ENCODE measurements at regions not wholly inside any gene's neighbourhood (a gene's known extent, or its start where the extent isn't known, plus 50 kb on each side); places are given as distances from the start of the nearest gene placed in this dataset.

DNA sequence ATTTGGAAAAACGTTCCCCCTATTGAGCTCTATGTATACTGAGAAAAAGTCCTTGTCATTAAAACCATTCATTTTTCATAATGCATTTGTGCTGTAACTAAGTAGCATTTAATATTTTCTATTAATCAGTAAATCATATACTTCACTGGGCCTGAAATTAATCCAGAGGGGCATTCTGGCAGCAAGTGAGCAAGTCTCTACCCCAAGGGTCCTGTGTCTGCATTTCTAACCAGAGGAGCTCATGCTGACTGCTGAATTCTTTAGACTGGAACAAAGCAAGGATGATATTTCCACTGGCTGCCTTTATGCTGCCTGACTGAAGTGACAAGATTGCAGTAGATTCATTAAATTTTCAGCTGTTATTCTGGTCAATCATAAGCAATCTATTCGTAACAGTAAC lies 246.5 kb downstream of the SLITRK2 start:
- Histone ChIP-seq H3K79me1 (ENCODE audit: low read depth in 1 of 2, low read length in 2 of 2) (no peaks in the 10 kb centered on the region), H3K27ac (ENCODE audit: insufficient read depth, low read length) (no peak overlapping the region), H4K91ac (ENCODE audit: insufficient read depth, low read depth, low read length) (no peak overlapping the region), H3K23ac (ENCODE audit: low read depth, low read length) (no peak overlapping the region), H2BK5ac (ENCODE audit: low read depth, low read length, poor library complexity, severe bottlenecking) (no peak overlapping the region), H3K4me1 (ENCODE audit: control insufficient read depth, insufficient read depth, low read length) (no peaks in the 10 kb centered on the region), H4K5ac (ENCODE audit: low read depth, low read length) (no peak overlapping the region), H3K36me3 (ENCODE audit: control insufficient read depth, insufficient read depth, low read length) (no peaks in the 10 kb centered on the region), H3K18ac (ENCODE audit: low read depth, low read length) (no peak overlapping the region), H3K27me3 (ENCODE audit: control insufficient read depth, insufficient read depth, low read length) (no peaks in the 10 kb centered on the region), H4K20me1 (ENCODE audit: insufficient read depth, low read length) (no peaks in the 10 kb centered on the region), H3K9me1 (ENCODE audit: insufficient read depth, low read length) (no peaks in the 10 kb centered on the region), H3K9ac (ENCODE audit: low read depth, low read length) (no peak overlapping the region), H2AFZ (replicated peaks; ENCODE audit: low read length, poor library complexity) (no peak overlapping the region), H4K8ac (ENCODE audit: low read depth in 2 of 2, low read length in 2 of 2) (no peak overlapping the region), H3K4me2 (ENCODE audit: low read depth, low read length) (no peak overlapping the region), H3K14ac (replicated peaks; ENCODE audit: low read depth, low read length) (no peak overlapping the region), H3K56ac (ENCODE audit: extremely low read depth, insufficient read depth, low read length) (no peak overlapping the region), H2BK120ac (ENCODE audit: low read depth, low read length) (no peak overlapping the region), H2AK5ac (ENCODE audit: low read depth, low read length) (no peak overlapping the region), H3K4me3 (ENCODE audit: insufficient read depth, low read depth, low read length) (no peak overlapping the region), H3K9me3 (ENCODE audit: control insufficient read depth, insufficient read depth, low read length) (0 out of 2 replicates have a peak, but pooled peaks cover 2% of the 10 kb centered on the region), H2BK15ac (ENCODE audit: low read depth, low read length) (no peak overlapping the region), H3K4ac (ENCODE audit: low read depth, low read length) (no peak overlapping the region), H2BK20ac (ENCODE audit: low read depth, low read length) (no peak overlapping the region), H2AK9ac (replicated peaks; ENCODE audit: low read depth, low read length, poor library complexity) (no peak overlapping the region)
- TF ChIP-seq SMC3 (IDR thresholded peaks at IDR 0.05; ENCODE audit: low read depth, low read length): no peak
- TF ChIP-seq RCOR1 (IDR thresholded peaks at IDR 0.05; ENCODE audit: insufficient replicate concordance, low read length): no peak
- TF ChIP-seq CHD1 (IDR thresholded peaks at IDR 0.05; ENCODE audit: low read depth, low read length): no peak
- TF ChIP-seq, protein P1, sequence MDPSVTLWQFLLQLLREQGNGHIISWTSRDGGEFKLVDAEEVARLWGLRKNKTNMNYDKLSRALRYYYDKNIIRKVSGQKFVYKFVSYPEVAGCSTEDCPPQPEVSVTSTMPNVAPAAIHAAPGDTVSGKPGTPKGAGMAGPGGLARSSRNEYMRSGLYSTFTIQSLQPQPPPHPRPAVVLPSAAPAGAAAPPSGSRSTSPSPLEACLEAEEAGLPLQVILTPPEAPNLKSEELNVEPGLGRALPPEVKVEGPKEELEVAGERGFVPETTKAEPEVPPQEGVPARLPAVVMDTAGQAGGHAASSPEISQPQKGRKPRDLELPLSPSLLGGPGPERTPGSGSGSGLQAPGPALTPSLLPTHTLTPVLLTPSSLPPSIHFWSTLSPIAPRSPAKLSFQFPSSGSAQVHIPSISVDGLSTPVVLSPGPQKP (IDR thresholded peaks at IDR 0.05; ENCODE audit: borderline replicate concordance, low read depth, low read length): no peak
- TF ChIP-seq, protein P2, sequence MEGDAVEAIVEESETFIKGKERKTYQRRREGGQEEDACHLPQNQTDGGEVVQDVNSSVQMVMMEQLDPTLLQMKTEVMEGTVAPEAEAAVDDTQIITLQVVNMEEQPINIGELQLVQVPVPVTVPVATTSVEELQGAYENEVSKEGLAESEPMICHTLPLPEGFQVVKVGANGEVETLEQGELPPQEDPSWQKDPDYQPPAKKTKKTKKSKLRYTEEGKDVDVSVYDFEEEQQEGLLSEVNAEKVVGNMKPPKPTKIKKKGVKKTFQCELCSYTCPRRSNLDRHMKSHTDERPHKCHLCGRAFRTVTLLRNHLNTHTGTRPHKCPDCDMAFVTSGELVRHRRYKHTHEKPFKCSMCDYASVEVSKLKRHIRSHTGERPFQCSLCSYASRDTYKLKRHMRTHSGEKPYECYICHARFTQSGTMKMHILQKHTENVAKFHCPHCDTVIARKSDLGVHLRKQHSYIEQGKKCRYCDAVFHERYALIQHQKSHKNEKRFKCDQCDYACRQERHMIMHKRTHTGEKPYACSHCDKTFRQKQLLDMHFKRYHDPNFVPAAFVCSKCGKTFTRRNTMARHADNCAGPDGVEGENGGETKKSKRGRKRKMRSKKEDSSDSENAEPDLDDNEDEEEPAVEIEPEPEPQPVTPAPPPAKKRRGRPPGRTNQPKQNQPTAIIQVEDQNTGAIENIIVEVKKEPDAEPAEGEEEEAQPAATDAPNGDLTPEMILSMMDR (conservative IDR thresholded peaks at IDR 0.05; ENCODE audit: low read depth, low read length): no peak
- CTCF ChIA-PET: no interaction called here
- DNase-seq (no peak), ATAC-seq (ENCODE audit: low read depth) (no peak)
- in situ Hi-C loops (cut with MboI; ENCODE audit: low sequenced_read_pairs): no loop called here
- BruUV-seq (replicated peaks): no TSS peak
- POLR2A ChIA-PET (ENCODE audit: unreplicated experiment): no interaction called here
- WGBS, 2 experiments (ENCODE audit: extremely low coverage in 2 of 2, insufficient read length in 1 of 2): no CpG with 5 or more reads among the region's 2 CpGs
- intact Hi-C loops (cut with micrococcal nuclease): no loop called here
- dilution Hi-C loops (cut with HindIII; ENCODE audit: low sequenced_read_pairs, unreplicated experiment): no loop called here
